ENCODE measurements at regions not wholly inside any gene's neighbourhood (a gene's known extent, or its start where the extent isn't known, plus 50 kb on each side); places are given as distances from the start of the nearest gene placed in this dataset.

DNA sequence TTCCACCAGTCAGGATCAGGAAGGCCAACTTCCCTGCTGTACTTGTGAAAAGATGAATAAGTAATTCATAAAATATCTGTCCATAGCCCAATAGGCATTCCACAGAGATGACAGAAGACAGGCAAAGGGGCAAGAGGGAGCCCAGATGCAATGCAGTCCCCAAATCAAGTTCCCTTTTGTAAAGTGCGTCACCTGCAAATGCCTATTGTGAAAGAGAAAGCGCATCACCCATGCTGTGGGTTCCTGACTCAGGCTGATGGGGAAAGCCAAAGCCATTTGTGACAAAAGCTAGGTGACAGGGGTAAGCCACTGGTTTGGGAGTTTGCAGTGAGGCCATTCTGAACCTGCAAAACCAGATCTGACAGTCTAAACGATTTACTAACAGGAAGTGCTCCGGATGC, 157.5 kb upstream of the ZNF536 start:
- intact Hi-C loops (cut with micrococcal nuclease) (no loop called here), in situ Hi-C loops (cut with MboI; ENCODE audit: low sequenced_read_pairs) (no loop called here), dilution Hi-C loops (cut with HindIII; ENCODE audit: low sequenced_read_pairs, unreplicated experiment) (no loop called here)
- Histone ChIP-seq H2BK120ac (ENCODE audit: low read depth, low read length) (no peak overlapping the region), H3K56ac (ENCODE audit: extremely low read depth, insufficient read depth, low read length) (no peak overlapping the region), H3K9me3 (ENCODE audit: control insufficient read depth, insufficient read depth, low read length) (peaks cover 3% of the 10 kb centered on the region; the same call in 1 of the 2 replicates), H4K91ac (ENCODE audit: insufficient read depth, low read depth, low read length) (no peak overlapping the region), H3K79me1 (ENCODE audit: low read depth in 1 of 2, low read length in 2 of 2) (no peaks in the 10 kb centered on the region), H3K27me3 (ENCODE audit: control insufficient read depth, insufficient read depth, low read length) (no peaks in the 10 kb centered on the region), H3K9me1 (ENCODE audit: insufficient read depth, low read length) (no peaks in the 10 kb centered on the region), H4K8ac (ENCODE audit: low read depth in 2 of 2, low read length in 2 of 2) (no peak overlapping the region), H3K23ac (ENCODE audit: low read depth, low read length) (no peak overlapping the region), H2AK5ac (ENCODE audit: low read depth, low read length) (no peak overlapping the region), H3K4me1 (ENCODE audit: control insufficient read depth, insufficient read depth, low read length) (no peaks in the 10 kb centered on the region), H3K4me2 (ENCODE audit: low read depth, low read length) (no peak overlapping the region), H3K4me3 (ENCODE audit: insufficient read depth, low read depth, low read length) (no peak overlapping the region), H3K27ac (ENCODE audit: insufficient read depth, low read length) (no peak overlapping the region), H2AK9ac (replicated peaks; ENCODE audit: low read depth, low read length, poor library complexity) (no peak overlapping the region), H3K4ac (ENCODE audit: low read depth, low read length) (no peak overlapping the region), H2BK5ac (ENCODE audit: low read depth, low read length, poor library complexity, severe bottlenecking) (no peak overlapping the region), H4K5ac (ENCODE audit: low read depth, low read length) (no peak overlapping the region), H2BK15ac (ENCODE audit: low read depth, low read length) (no peak overlapping the region), H3K36me3 (ENCODE audit: control insufficient read depth, insufficient read depth, low read length) (no peaks in the 10 kb centered on the region), H2BK20ac (ENCODE audit: low read depth, low read length) (no peak overlapping the region), H2AFZ (replicated peaks; ENCODE audit: low read length, poor library complexity) (no peak overlapping the region), H4K20me1 (ENCODE audit: insufficient read depth, low read length) (no peaks in the 10 kb centered on the region), H3K14ac (replicated peaks; ENCODE audit: low read depth, low read length) (no peak overlapping the region), H3K18ac (ENCODE audit: low read depth, low read length) (no peak overlapping the region), H3K9ac (ENCODE audit: low read depth, low read length) (no peak overlapping the region)
- DNase-seq (no peak), ATAC-seq (ENCODE audit: low read depth) (no peak)
- no TSS peak for BruUV-seq (replicated peaks)
- ChIA-PET POLR2A (ENCODE audit: unreplicated experiment) (no interaction called here), CTCF (interaction anchor here (0.6 kb wide), 1 partner anchor 390 kb away, joined by 3 read pairs; no protein-coding TSS in a partner anchor)
- WGBS, 2 experiments (ENCODE audit: extremely low coverage in 2 of 2, insufficient read length in 1 of 2): 84% methylated on average over 2 of the region's 4 CpGs; no CpG with 5 or more reads in 1 of the 2 experiments
- no peak for TF ChIP-seq POLR2A (IDR thresholded peaks at IDR 0.05; ENCODE audit: low read depth, low read length)

All from IMR-90 (cell line).